Fibroblast of the aortic adventitia (primary cell): ENCODE measurements at regions not wholly inside any gene's neighbourhood (a gene's known extent, or its start where the extent isn't known, plus 50 kb on each side); places are given as distances from the start of the nearest gene placed in this dataset.

Experiments used
- DNase-seq: peaks from one replicate; pipeline ENCODE4 v3.0.0-alpha.2; 2010; ENCODE audit warnings: low read depth
- H3K4me3 ChIP-seq: 2 replicates; pipeline ENCODE4 v1.5.1; 2011; ENCODE audit warnings: low read depth, mild to moderate bottlenecking, control low read depth, low read length, moderate library complexity
- TF ChIP-seq, protein P1 (sequence below): IDR thresholded peaks from 2 replicates; pipeline ENCODE4 v1.5.1; 2011; ENCODE audit warnings: mild to moderate bottlenecking, low read length, control low read depth, inconsistent platforms; ENCODE audit not compliant: insufficient read depth

GRCh38 chr6:109265530-109265929, 116.7 kb downstream of the CD164 start:
- DNase-seq = no peak
- H3K4me3 ChIP-seq = no peak overlapping the region
- TF ChIP-seq, protein P1, sequence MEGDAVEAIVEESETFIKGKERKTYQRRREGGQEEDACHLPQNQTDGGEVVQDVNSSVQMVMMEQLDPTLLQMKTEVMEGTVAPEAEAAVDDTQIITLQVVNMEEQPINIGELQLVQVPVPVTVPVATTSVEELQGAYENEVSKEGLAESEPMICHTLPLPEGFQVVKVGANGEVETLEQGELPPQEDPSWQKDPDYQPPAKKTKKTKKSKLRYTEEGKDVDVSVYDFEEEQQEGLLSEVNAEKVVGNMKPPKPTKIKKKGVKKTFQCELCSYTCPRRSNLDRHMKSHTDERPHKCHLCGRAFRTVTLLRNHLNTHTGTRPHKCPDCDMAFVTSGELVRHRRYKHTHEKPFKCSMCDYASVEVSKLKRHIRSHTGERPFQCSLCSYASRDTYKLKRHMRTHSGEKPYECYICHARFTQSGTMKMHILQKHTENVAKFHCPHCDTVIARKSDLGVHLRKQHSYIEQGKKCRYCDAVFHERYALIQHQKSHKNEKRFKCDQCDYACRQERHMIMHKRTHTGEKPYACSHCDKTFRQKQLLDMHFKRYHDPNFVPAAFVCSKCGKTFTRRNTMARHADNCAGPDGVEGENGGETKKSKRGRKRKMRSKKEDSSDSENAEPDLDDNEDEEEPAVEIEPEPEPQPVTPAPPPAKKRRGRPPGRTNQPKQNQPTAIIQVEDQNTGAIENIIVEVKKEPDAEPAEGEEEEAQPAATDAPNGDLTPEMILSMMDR = no peak

DNA sequence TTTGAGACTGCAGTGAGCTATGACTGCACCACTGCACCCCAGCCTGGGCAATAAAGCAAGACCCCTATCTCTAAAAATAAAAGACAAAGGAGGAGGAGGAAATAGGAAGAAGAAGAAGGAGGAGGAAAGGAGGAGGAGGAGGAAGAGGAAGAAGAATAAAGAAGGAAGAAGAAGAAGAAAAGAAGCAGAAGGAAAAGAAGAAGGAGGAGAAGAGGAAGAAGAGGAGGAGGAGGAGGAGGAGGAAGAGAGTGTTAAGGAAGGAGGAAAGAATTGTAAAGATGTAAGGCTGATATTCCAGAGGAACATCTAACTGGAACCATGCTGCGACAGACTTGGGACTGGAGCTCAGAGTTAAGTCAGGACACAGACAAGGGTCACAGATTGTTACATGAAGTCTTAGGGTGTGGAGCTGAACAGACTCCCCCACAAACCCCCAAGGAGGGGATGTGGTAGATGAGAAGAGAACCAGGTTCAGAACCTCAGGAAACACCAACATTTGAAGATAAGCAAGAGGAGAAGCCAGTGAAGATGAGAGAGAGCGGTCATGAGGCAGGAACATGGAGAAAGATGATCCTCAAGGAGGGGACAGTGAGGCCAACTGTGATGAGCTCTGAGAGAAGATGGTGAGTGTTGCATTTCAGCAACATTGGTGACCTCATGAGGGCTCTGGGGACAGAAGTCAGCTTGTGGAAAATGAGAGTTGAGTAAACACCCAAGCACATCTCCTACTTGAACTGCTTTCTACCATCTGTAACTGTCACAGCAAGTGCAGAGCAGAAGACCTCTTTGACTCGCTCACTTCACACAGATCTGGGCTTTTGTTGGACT, 118.2 kb downstream of the CD164 start:
- H3K4me3 ChIP-seq = no peak overlapping the region
- DNase-seq = no peak
- TF ChIP-seq, protein P1 = no peak

GRCh38 chr6:109262261-109262660, 120.0 kb downstream of the CD164 start:
- DNase-seq = no peak
- TF ChIP-seq, protein P1 = no peak
- H3K4me3 ChIP-seq = no peak overlapping the region

DNA sequence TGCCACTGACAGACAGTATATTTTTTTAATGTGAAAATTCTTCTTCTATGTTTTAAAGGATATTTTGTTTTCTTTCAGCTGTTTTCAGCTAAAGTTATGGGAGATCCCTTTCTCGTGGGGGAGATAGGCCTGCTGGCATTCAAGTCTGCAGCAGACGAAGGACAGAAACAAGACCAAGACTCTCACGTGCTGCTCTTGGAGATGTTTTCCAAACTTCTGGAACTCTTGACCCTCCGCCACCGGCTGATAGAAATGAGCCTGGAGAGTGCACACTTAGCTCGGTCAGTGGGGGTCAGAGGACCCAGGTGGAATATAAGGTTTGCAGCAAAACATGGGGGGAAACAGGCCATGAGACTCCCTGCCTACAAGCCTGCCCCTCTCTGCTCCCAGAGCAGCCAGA, 120.5 kb downstream of the CD164 start:
- TF ChIP-seq, protein P1 = no peak
- H3K4me3 ChIP-seq = no peak overlapping the region
- no peak for DNase-seq

- no peak overlapping the region for H3K4me3 ChIP-seq
- TF ChIP-seq, protein P1 = no peak
- DNase-seq = no peak
Observed at GRCh38 chr6:109260701-109261100, 121.6 kb downstream of the CD164 start.

DNA sequence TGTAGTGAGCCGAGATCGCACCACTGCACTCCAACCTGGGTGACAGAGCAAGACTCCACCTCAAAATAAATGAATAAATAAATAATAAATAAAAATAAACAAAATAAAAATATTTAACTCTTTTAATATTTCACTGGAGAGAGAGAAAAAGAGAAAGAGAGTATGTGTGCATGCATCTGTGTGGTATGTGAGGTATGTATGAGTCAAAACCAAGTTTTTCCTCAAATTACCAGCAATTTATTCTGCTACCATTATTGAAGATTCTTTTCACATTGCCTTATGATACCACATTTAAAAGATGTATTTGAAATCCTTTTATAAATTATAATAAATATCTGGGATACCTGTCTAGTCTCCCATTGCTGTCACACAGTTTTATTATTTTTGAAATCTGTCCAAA, 122.1 kb downstream of the CD164 start:
- TF ChIP-seq, protein P1 = no peak
- no peak overlapping the region for H3K4me3 ChIP-seq
- DNase-seq = peak; percentile 39
